ENCODE measurements at regions not wholly inside any gene's neighbourhood (a gene's known extent, or its start where the extent isn't known, plus 50 kb on each side); places are given as distances from the start of the nearest gene placed in this dataset.

- no peak for TF ChIP-seq CTCF (IDR thresholded peaks at IDR 0.05)
- no peak for TF ChIP-seq POLR2A (IDR thresholded peaks at IDR 0.05)
- no peak for TF ChIP-seq POLR2AphosphoS5 (IDR thresholded peaks at IDR 0.05; ENCODE audit: insufficient read depth in 1 of 2, low read depth in 1 of 2)
These were observed 385.3 kb downstream of the EPM2A start for GRCh38 chr6:145349950-145350510.

All from vagina (tissue), 2 donors.